IPS-NIHi11 (cell line): ENCODE measurements at regions not wholly inside any gene's neighbourhood (a gene's known extent, or its start where the extent isn't known, plus 50 kb on each side); places are given as distances from the start of the nearest gene placed in this dataset.
"Not testable (repeated sequence)": the region's sequence is repeated elsewhere in the genome, so short reads cannot be mapped to it uniquely, and the experiment has no call there.

Source experiments
- DNase-seq: peaks from one replicate; pipeline ENCODE4 v3.0.0; 2012; ENCODE audit warnings: mixed read lengths, low spot score

DNA sequence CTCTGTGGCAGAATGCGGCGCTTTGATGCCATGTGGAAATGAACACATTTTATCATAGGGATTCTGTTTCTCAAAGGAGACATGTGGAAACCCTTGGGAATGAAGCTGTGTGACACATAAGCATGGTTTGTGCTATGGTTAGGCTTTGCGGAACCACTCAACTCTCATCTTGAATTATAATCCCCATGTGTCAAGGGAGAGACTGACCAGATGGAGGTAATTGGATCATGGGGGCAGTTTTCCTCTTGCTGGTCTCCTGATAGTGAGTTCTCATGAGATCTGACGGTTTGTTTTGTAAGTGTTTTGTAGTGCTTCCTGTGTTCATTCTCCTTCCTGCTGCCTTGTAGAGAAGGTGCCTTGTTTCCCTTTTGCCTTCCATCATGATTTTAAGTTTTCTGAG, 1109.2 kb upstream of the ALCAM start:
- DNase-seq, result no peak

GRCh38 chr3:104263477-104263876, 1103.2 kb upstream of the ALCAM start:
- DNase-seq, result no peak

DNA sequence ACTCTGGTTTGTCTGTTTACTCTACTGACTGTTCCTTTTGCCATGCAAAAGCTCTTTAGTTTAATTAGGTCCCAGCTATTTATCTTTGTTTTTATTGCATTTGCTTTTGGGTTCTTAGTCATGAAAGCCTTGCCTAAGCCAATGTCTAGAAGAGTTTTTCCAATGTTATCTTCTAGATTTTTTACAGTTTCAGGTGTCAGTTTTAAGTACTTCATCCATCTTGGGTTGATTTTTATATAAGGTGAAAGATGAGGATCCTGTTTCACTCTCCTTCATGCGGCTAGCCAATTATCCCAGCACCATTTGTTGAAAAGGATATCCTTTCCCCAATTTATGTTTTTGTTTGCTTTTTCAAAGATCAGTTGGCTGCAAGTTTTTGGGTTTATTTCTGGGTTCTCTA, 1100.5 kb upstream of the ALCAM start:
- DNase-seq, result not testable (repeated sequence)

GRCh38 chr3:104269771-104270170, 1096.9 kb upstream of the ALCAM start:
- DNase-seq, result no peak

DNA sequence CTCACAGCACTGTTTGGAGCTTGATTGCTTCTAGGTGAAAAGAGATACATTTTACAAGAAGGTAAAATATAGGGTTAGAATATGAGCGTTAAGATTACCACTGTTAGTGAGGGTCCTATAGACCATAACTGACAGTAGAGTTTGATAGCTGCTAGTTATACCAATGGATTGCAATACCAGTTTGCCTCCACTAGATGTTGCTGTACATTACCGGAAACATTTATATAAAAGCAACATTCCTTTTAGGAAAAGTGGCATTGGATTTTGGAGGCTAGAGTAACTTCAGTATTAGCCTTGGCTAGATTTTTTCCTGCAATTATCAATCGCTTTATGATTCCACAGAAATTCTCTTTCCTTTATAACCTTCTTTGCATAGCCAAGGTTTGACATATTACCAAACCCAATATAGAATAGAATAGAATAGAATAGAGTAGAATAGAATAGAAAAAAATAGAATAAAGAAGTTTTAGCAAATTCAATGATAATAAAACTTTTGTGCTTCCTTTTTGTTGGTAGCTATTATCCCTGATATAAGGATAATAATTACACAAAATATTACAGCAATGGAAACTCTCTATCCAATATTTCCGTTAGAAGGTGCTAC, 1093.6 kb upstream of the ALCAM start:
- peak; percentile 31 for DNase-seq

- no peak for DNase-seq
These were observed 1091.5 kb upstream of the ALCAM start for GRCh38 chr3:104275199-104275598.

- no peak for DNase-seq
These were observed 1087.1 kb upstream of the ALCAM start for GRCh38 chr3:104279617-104280016.

GRCh38 chr3:104281713-104282112, 1085.0 kb upstream of the ALCAM start:
- no peak for DNase-seq

- no peak for DNase-seq
These were observed 1080.1 kb upstream of the ALCAM start for GRCh38 chr3:104286645-104287044.

- no peak for DNase-seq
These were observed 1075.3 kb upstream of the ALCAM start for GRCh38 chr3:104291437-104291851.

DNA sequence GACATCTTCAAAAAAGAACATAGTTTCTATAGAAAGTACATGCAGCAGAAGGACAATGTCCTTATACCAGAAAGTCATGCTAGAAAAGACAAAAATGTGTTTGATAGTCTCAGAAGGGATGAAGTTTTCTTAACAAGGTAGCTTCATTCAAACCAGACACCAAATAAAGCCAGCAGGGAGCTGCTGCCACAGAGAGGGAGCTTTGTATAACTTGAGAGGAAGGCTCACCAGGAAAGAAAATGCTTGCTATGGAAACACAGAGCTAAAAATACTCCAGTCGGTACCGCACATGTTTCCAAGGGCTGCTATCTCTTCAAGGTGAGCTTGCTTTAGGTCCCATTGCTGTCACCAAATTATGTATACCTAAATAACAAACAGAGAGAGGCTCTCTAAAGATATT, 1074.8 kb upstream of the ALCAM start:
- no peak for DNase-seq

GRCh38 chr3:104297617-104298016, 1069.1 kb upstream of the ALCAM start:
- no peak for DNase-seq

- DNase-seq, result no peak
These were observed 1068.0 kb upstream of the ALCAM start for GRCh38 chr3:104298662-104299061.

GRCh38 chr3:104316118-104316517, 1050.6 kb upstream of the ALCAM start:
- no peak for DNase-seq

GRCh38 chr3:104323226-104323625, 1043.5 kb upstream of the ALCAM start:
- no peak for DNase-seq

DNA sequence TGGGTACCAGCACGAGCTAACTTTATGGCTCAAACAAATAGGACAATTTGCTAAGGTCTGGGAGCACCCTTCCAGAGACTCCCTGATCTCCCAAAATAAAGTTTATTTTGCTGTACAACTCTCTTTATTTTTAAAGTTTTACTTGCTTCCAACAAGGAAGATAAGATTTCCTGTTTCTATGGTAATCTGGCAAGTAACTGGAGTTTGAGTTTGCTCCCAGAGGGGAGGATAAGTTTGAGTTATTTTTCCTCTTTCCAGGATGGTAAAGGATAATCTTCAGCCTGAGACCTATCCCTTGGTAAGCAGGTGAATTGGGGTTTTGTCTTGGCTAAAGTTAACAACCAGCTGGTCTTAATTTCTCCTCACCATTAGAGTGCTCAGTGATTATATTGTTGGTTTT, 1019.4 kb upstream of the ALCAM start:
- DNase-seq, result no peak

DNA sequence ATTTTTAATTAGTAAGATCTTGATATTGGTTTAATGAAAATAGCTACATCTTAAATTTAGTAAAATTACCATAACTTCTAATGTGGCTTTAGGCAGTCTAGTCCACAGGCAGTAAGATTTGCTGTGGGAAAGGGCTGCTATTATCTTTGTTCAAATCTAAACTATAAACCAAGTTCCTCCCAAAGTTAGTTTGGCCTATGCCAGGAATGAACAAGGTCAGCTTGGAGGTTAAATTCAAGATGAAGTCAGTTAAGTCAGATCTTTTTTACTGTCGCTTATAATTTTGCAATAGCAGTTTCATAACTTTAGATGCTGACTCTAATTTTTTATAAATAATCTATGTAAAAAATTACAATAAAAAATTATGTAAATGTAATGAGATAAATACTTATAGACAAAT, 1016.9 kb upstream of the ALCAM start:
- DNase-seq, result no peak

- DNase-seq, result no peak
These were observed 1012.8 kb upstream of the ALCAM start for GRCh38 chr3:104353951-104354350.

DNA sequence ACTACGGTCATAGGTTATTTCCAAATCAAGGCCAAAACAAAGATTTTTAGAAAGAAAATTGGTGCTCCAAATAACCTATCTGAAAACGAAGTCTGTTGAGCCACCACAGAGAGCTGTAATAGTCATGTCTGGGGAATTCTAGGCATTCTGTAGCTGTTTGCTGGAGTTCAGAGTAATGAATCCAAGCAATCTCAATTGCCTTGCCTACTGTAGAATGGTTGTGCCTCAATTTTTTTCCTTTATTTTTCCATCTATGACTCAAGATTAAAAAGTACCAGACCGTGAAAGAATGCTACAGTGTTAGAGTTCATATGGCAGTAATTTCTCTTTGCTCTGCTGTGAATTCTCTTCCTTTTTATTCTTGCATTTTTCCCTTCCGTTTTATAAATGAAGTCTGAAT, 1007.2 kb upstream of the ALCAM start:
- DNase-seq, result peak; percentile 22

DNA sequence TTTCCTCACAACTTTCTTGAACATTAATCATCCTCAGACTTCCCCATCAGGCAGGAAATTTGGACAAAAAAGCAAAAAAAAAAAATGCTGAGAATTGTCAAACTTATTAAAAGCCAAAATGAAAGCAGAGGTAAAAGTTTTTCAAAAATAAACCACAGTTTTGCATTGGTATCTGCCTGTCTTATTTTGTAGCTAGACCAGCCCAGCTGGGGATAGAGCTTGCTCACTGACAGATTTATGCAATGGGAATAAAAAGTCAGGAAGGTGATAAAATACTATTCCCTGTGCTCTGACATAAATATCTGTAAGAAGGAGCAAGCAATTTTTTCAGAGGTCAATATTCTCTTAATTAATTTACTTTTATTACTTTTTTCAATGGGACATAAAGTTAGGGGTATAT, 1006.7 kb upstream of the ALCAM start:
- no peak for DNase-seq

- not testable (repeated sequence) for DNase-seq
These were observed 1005.0 kb upstream of the ALCAM start for GRCh38 chr3:104361748-104362147.

DNA sequence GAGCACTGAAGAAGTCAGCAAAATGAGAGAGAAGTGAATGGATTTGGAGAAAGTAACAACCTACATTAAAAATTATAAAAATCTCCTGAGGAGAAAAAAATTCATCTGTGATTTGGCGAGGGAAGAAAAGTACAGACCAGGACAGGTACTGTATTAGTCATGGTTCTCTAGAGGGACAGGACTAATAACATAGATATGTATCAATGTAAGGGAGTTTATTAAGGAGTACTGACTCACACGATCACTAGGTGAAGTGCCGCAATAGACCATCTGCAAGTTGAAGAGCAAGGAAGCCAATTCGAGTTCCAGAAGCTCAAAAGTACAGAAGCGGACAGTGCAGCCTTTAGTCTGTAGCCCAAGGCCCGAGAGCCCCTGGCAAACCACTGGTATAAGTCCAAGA, 1004.4 kb upstream of the ALCAM start:
- no peak for DNase-seq

- no peak for DNase-seq
These were observed 999.7 kb upstream of the ALCAM start for GRCh38 chr3:104367000-104367399.

DNA sequence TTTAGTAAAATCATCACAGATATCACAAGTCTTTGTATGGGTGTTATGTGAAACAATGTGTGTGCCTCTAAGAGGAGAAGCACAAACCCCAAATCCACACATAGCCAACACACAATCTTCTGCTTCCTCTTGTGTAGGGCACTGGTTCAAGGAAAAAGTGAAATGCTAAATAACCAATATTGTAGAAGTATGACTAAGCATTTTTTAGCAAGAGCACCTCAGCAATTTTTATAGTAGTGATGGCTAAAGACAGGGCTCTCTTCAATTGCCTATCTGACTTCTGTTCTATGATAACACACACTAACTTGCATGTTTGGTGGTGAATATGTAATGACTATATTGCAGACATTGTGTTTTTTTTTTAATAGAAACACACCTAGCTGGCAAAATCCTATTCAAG, 997.9 kb upstream of the ALCAM start:
- no peak for DNase-seq

GRCh38 chr3:104385421-104385820, 981.3 kb upstream of the ALCAM start:
- DNase-seq, result no peak
